ENCODE measurements at regions not wholly inside any gene's neighbourhood (a gene's known extent, or its start where the extent isn't known, plus 50 kb on each side); places are given as distances from the start of the nearest gene placed in this dataset.
A peak's percentile ranks its signal among the peaks of the same experiment; 100 is the strongest.

- Histone ChIP-seq H3K4me3 (ENCODE audit: low read length in 3 of 3) (no peak overlapping the region), H3K4me1 (ENCODE audit: control insufficient read depth in 2 of 3, insufficient read depth in 2 of 3, low read depth in 1 of 3, low read length in 3 of 3) (peaks cover 0 to 3% (median 0%) of the 10 kb centered on the region in 3 donors), H3K27me3 (ENCODE audit: control insufficient read depth, insufficient read depth, low read length) (no peaks in the 10 kb centered on the region), H3K27ac (ENCODE audit: low read depth in 2 of 2, low read length in 2 of 2) (peak overlapping the region in 1 of 2 donors; percentile 47), H3K9ac (ENCODE audit: low read length in 3 of 3) (no peak overlapping the region), H3K36me3 (ENCODE audit: control insufficient read depth in 2 of 3, insufficient read depth in 3 of 3, low read length in 3 of 3) (no peaks in the 10 kb centered on the region), H3K9me3 (ENCODE audit: control insufficient read depth in 2 of 3, insufficient read depth in 1 of 3, low read length in 3 of 3) (no peaks in the 10 kb centered on the region)
- intact Hi-C loops (cut with DNase I), result no loop called here
- DNase-seq (no peak), FAIRE-seq (no peak)
- no peak for TF ChIP-seq CTCF (IDR thresholded peaks at IDR 0.05; ENCODE audit: borderline replicate concordance, extremely low read depth, insufficient read depth)
These were observed 60.3 kb upstream of the C1orf87 start for GRCh38 chr1:60133848-60134247.

- Histone ChIP-seq H3K9me3 (ENCODE audit: control insufficient read depth in 2 of 3, insufficient read depth in 1 of 3, low read length in 3 of 3) (no peaks in the 10 kb centered on the region), H3K27me3 (ENCODE audit: control insufficient read depth, insufficient read depth, low read length) (no peaks in the 10 kb centered on the region), H3K27ac (ENCODE audit: low read depth in 2 of 2, low read length in 2 of 2) (peak overlapping the region; percentile 10 to 47), H3K4me3 (ENCODE audit: low read length in 3 of 3) (no peak overlapping the region), H3K4me1 (ENCODE audit: control insufficient read depth in 2 of 3, insufficient read depth in 2 of 3, low read depth in 1 of 3, low read length in 3 of 3) (peaks cover 0 to 3% (median 0%) of the 10 kb centered on the region in 3 donors), H3K9ac (ENCODE audit: low read length in 3 of 3) (no peak overlapping the region), H3K36me3 (ENCODE audit: control insufficient read depth in 2 of 3, insufficient read depth in 3 of 3, low read length in 3 of 3) (no peaks in the 10 kb centered on the region)
- DNase-seq (peak in 3 of 5 donors; percentile 10 to 31 (median 25)), FAIRE-seq (no peak)
- no peak for TF ChIP-seq CTCF (IDR thresholded peaks at IDR 0.05; ENCODE audit: borderline replicate concordance, extremely low read depth, insufficient read depth)
- intact Hi-C loops (cut with DNase I), result no loop called here
These were observed 59.6 kb upstream of the C1orf87 start for GRCh38 chr1:60133000-60133673.

- Histone ChIP-seq H3K27me3 (ENCODE audit: control insufficient read depth, insufficient read depth, low read length) (no peaks in the 10 kb centered on the region), H3K27ac (ENCODE audit: low read depth in 2 of 2, low read length in 2 of 2) (no peak overlapping the region), H3K4me3 (ENCODE audit: low read length in 3 of 3) (no peak overlapping the region), H3K36me3 (ENCODE audit: control insufficient read depth in 2 of 3, insufficient read depth in 3 of 3, low read length in 3 of 3) (no peaks in the 10 kb centered on the region), H3K4me1 (ENCODE audit: control insufficient read depth in 2 of 3, insufficient read depth in 2 of 3, low read depth in 1 of 3, low read length in 3 of 3) (peaks cover 0 to 3% (median 0%) of the 10 kb centered on the region in 3 donors), H3K9me3 (ENCODE audit: control insufficient read depth in 2 of 3, insufficient read depth in 1 of 3, low read length in 3 of 3) (no peaks in the 10 kb centered on the region), H3K9ac (ENCODE audit: low read length in 3 of 3) (no peak overlapping the region)
- intact Hi-C loops (cut with DNase I), result no loop called here
- FAIRE-seq, result no peak
- no peak for TF ChIP-seq CTCF (IDR thresholded peaks at IDR 0.05; ENCODE audit: borderline replicate concordance, extremely low read depth, insufficient read depth)
- no peak for DNase-seq
These were observed 58.5 kb upstream of the C1orf87 start for GRCh38 chr1:60132108-60132507.

- Histone ChIP-seq H3K9me3 (ENCODE audit: control insufficient read depth in 2 of 3, insufficient read depth in 1 of 3, low read length in 3 of 3) (no peaks in the 10 kb centered on the region), H3K4me3 (ENCODE audit: low read length in 3 of 3) (no peak overlapping the region), H3K27me3 (ENCODE audit: control insufficient read depth, insufficient read depth, low read length) (no peaks in the 10 kb centered on the region), H3K4me1 (ENCODE audit: control insufficient read depth in 2 of 3, insufficient read depth in 2 of 3, low read depth in 1 of 3, low read length in 3 of 3) (peaks cover 0 to 3% (median 0%) of the 10 kb centered on the region in 3 donors), H3K9ac (ENCODE audit: low read length in 3 of 3) (no peak overlapping the region), H3K36me3 (ENCODE audit: control insufficient read depth in 2 of 3, insufficient read depth in 3 of 3, low read length in 3 of 3) (no peaks in the 10 kb centered on the region), H3K27ac (ENCODE audit: low read depth in 2 of 2, low read length in 2 of 2) (no peak overlapping the region)
- no peak for TF ChIP-seq CTCF (IDR thresholded peaks at IDR 0.05; ENCODE audit: borderline replicate concordance, extremely low read depth, insufficient read depth)
- FAIRE-seq, result no peak
- intact Hi-C loops (cut with DNase I), result no loop called here
- no peak for DNase-seq
These were observed 57.1 kb upstream of the C1orf87 start for GRCh38 chr1:60130703-60131102.
